ENCODE measurements at regions not wholly inside any gene's neighbourhood (a gene's known extent, or its start where the extent isn't known, plus 50 kb on each side); places are given as distances from the start of the nearest gene placed in this dataset.

DNA sequence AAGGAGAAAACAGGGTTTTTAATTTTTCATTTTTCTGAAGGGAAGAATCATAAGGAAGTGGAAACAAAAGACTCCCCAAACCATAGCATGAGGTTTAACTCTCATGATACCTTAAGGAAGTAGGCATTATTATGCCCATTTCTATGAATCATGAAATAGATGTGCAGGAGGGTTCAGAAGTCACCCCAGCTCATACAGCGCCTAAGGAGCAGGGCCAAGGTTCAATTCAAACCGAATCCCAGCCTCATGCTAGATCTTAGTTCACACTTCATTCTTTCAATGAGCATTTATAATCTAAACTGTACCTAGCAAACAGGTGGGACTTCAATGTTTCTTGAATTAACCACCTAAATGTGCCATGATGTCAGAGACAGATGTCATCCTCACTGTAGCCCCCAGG is 111.9 kb upstream of the SLC25A33 start (continued):
- TF ChIP-seq ZBTB1 (CRISPR knock-in tag; IDR thresholded peaks at IDR 0.05; ENCODE audit: borderline replicate concordance) (no peak), SALL1 (CRISPR knock-in tag; IDR thresholded peaks at IDR 0.05) (no peak)

- H3K79me2 ChIP-seq (ENCODE audit: insufficient read depth, low read length): no peaks in the 10 kb centered on the region
- 2% methylated on average over 39 of the region's 48 CpGs for WGBS (ENCODE audit: low lambda C conversion rate)
- peaks cover 60% of the 10 kb centered on the region for H3K4me1 ChIP-seq (ENCODE audit: insufficient read depth, low read length)
- intact Hi-C loops (cut with micrococcal nuclease; ENCODE audit: unreplicated experiment) (loop anchor here (2.0 kb wide), 1 partner anchor 20 kb away; no protein-coding TSS in a partner anchor), in situ Hi-C loops (cut with HindIII; ENCODE audit: extremely low pct_ligation_motif_present, low pct_unique_long_range_greater_than_20kb) (no loop called here)
- peak overlapping the region; percentile 85 for H2AFZ ChIP-seq (ENCODE audit: low read length)
- no peaks in the 10 kb centered on the region for H4K20me1 ChIP-seq (ENCODE audit: insufficient read depth, low read length)
- H3K4me2 ChIP-seq (ENCODE audit: low read depth, low read length): peak overlapping the region; percentile 94
- DNase-seq (ENCODE audit: low spot score): peak; percentile 98
- H3K9ac ChIP-seq (ENCODE audit: insufficient read depth, low read depth, low read length): peak overlapping the region; percentile 72
- ChIA-PET CTCF (ENCODE audit: low intra/inter-chr PET ratio, low total read pairs) (interaction anchor here (2.5 kb wide), 1 partner anchor 27 kb away, joined by 9 read pairs; no protein-coding TSS in a partner anchor), POLR2A (interaction anchor here (0.7 to 3.7 kb wide), 6 partner anchors 10 to 196 kb away, joined by 3 to 27 read pairs (median 4); no protein-coding TSS in a partner anchor)
- peak overlapping the region; percentile 58 for H3K27ac ChIP-seq (ENCODE audit: extremely low read length, insufficient read depth, low read length)
- H3K9me3 ChIP-seq (ENCODE audit: low read length): no peaks in the 10 kb centered on the region
- H3K36me3 ChIP-seq (replicated peaks in 1 of 2; ENCODE audit: control insufficient read depth in 1 of 2, insufficient read depth in 2 of 2, low read length in 2 of 2): no peaks in the 10 kb centered on the region
- no peaks in the 10 kb centered on the region for H3K27me3 ChIP-seq (ENCODE audit: control insufficient read depth in 1 of 2, insufficient read depth in 2 of 2, low read length in 2 of 2)
- ATAC-seq: peak; percentile 93
- peak overlapping the region; percentile 46 to 69 (median 60) for H3K4me3 ChIP-seq (replicated peaks in 1 of 3; ENCODE audit: insufficient read depth in 1 of 3, low read depth in 2 of 3, low read length in 3 of 3)
- no TSS peak for BruUV-seq (replicated peaks)
- FAIRE-seq: peak; percentile 97
- TF ChIP-seq SOX13 (IDR thresholded peaks at IDR 0.05) (no peak), SOX13 (CRISPR knock-in tag; conservative IDR thresholded peaks at IDR 0.05 in 1 of 2, IDR thresholded peaks at IDR 0.05 in 1 of 2) (peak in 1 of 2 experiments; percentile 42; a peak in 1 of 4 replicates), ZNF260 (CRISPR knock-in tag; IDR thresholded peaks at IDR 0.05; ENCODE audit: borderline replicate concordance, low read depth) (no peak), ZNF777 (CRISPR knock-in tag; IDR thresholded peaks at IDR 0.05) (peak; percentile 19; the same call in 1 of the 2 replicates), ZNF205 (CRISPR knock-in tag; IDR thresholded peaks at IDR 0.05) (no peak), POLR2A (IDR thresholded peaks at IDR 0.05; ENCODE audit: insufficient read depth in 1 of 2, low read depth in 2 of 2, low read length in 2 of 2) (peak; percentile 41 to 79), ZNF136 (CRISPR knock-in tag; IDR thresholded peaks at IDR 0.05; ENCODE audit: low read depth) (0 out of 2 replicates have a peak, but pooled peaks have one; percentile 71), HNRNPLL (IDR thresholded peaks at IDR 0.05; ENCODE audit: low read depth, low read length, poor library complexity, severe bottlenecking) (peak; percentile 85), PAF1 (CRISPR knock-in tag; IDR thresholded peaks at IDR 0.05) (no peak), TFDP1 (CRISPR knock-in tag; IDR thresholded peaks at IDR 0.05; ENCODE audit: borderline replicate concordance) (peak; percentile 98), FOXM1 (CRISPR knock-in tag; IDR thresholded peaks at IDR 0.05) (no peak), E2F1 (CRISPR knock-in tag; IDR thresholded peaks at IDR 0.05) (peak; percentile 85), ZNF670 (CRISPR knock-in tag; IDR thresholded peaks at IDR 0.05; ENCODE audit: borderline replicate concordance) (peak; percentile 86), ZNF484 (CRISPR knock-in tag; IDR thresholded peaks at IDR 0.05; ENCODE audit: borderline replicate concordance, low read depth) (no peak)
- TF ChIP-seq, protein P1, sequence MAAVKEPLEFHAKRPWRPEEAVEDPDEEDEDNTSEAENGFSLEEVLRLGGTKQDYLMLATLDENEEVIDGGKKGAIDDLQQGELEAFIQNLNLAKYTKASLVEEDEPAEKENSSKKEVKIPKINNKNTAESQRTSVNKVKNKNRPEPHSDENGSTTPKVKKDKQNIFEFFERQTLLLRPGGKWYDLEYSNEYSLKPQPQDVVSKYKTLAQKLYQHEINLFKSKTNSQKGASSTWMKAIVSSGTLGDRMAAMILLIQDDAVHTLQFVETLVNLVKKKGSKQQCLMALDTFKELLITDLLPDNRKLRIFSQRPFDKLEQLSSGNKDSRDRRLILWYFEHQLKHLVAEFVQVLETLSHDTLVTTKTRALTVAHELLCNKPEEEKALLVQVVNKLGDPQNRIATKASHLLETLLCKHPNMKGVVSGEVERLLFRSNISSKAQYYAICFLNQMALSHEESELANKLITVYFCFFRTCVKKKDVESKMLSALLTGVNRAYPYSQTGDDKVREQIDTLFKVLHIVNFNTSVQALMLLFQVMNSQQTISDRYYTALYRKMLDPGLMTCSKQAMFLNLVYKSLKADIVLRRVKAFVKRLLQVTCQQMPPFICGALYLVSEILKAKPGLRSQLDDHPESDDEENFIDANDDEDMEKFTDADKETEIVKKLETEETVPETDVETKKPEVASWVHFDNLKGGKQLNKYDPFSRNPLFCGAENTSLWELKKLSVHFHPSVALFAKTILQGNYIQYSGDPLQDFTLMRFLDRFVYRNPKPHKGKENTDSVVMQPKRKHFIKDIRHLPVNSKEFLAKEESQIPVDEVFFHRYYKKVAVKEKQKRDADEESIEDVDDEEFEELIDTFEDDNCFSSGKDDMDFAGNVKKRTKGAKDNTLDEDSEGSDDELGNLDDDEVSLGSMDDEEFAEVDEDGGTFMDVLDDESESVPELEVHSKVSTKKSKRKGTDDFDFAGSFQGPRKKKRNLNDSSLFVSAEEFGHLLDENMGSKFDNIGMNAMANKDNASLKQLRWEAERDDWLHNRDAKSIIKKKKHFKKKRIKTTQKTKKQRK (IDR thresholded peaks at IDR 0.05; ENCODE audit: low read length): no peak
Measured at GRCh38 chr1:9428601-9429341, 110.5 kb upstream of the SLC25A33 start.
